ENCODE measurements at regions not wholly inside any gene's neighbourhood (a gene's known extent, or its start where the extent isn't known, plus 50 kb on each side); places are given as distances from the start of the nearest gene placed in this dataset.

DNA sequence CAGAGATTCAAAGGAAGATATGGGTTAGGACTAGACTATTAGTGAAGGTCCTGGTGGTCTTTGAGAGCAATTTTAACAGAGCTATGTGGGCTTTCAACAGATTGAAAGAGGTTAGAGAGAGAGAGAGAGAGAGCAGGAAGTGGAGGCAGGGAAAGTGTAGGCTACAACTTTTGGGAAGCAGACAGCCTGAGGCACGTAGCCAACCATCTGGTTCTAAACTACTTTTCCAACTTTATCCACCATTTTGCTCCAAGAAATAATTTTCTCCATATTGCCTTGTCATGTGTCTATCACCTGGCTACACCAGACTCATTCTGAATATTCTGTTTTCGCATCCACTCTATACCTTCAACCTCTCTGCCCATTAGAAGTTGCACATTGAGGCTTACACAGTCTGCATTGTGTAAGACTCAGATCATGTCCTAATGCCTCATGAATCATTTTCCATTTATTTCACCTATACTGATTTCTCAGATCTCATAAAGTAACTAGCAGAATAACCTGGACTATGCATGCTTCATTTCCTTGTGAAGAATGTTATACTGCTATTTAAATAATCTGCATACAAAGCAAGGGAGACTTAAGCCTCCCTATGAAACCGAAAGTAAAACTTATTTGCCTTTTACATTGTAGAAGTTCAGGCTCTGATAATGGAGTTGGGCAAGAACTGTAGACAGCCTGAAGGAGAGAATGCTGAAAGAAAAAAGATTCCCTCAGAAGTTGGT is 235.6 kb downstream of the ELAVL2 start:
- DNase-seq (ENCODE audit: low read depth) = no peak

DNA sequence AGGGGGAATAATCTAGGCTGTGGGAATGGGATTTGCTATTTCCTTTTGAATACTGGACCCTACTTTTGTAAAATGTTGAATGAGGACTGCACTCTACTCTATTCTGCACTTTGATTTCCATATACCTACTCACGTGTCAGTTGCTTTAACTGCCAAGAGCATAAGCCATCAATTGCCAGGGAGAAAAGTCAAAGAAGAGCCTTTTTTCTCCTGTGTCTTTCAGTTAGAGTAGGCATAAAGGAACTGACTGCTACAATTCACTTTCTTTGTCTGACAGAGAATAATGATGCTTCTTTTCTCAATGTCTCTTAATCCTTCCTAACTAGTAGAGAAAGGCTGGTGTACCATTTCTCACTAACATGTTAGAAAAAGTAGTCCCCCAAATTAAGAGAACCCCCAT is 231.6 kb downstream of the ELAVL2 start:
- DNase-seq (ENCODE audit: low read depth) = no peak

- DNase-seq (ENCODE audit: low read depth) = no peak
Measured at GRCh38 chr9:23596913-23597634, 229.0 kb downstream of the ELAVL2 start.

DNA sequence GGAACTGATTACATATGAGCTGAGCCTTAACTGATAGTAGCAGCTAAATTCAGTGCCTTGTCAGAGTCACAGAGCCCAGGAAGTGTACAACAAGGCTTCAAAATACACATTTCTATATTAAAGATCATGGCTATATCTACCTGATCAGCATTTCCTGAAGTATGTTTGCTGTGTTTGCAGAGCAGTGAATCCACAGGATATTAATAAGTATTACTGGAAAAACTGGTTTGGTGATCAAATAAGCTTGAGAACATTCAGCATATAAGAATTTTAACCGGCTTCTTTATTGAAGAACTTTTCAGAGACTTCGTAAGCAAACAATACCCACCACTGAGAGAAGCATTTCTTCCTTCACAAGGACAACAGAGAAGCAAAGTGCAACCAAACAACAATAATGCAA is 227.0 kb downstream of the ELAVL2 start:
- DNase-seq (ENCODE audit: low read depth) = no peak

- DNase-seq (ENCODE audit: low read depth) = no peak
Measured at GRCh38 chr9:23603311-23603710, 222.7 kb downstream of the ELAVL2 start.

- no peak for DNase-seq (ENCODE audit: low read depth)
Measured at GRCh38 chr9:23606107-23606506, 219.9 kb downstream of the ELAVL2 start.

DNA sequence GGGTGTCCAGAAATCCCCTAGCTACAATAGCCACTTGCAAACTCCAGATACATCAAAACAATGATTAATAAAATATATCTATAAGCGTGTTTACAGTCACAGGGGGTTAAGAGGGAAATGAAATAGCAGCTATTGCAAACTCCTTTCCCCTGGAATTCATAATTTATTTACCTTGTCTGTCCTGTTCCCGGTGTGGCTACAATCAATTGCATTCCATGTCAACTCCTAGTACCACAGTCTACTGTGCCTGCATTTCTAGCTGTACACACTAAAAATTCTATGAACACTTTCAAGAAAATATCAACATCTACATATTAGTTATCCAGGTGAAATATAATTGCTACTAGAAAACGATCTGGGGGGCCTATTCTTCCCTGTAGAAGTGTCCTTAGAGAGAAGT is 217.6 kb downstream of the ELAVL2 start:
- no peak for DNase-seq (ENCODE audit: low read depth)

GRCh38 chr9:23611869-23612268 is 214.2 kb downstream of the ELAVL2 start:
- no peak for DNase-seq (ENCODE audit: low read depth)

DNA sequence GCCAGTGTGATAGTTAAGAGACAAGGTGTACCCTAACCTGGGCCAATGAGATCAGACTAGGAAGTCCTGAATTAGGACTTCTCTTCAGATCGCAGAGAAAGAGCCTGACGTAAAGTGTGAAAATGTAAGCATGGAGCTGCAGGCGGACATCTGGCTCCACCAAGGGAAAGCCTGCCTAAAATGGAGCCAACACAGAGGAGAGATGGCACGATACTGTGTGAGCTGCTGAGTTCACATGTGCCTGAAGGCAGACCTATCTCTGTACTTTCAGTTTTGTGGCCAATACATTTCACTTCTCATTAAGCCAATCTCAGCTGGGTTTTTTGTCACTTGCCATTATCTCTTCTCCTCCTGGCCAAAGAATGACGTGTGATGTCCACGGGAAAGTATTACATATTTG is 210.5 kb downstream of the ELAVL2 start:
- DNase-seq (ENCODE audit: low read depth) = no peak

GRCh38 chr9:23621188-23621587 is 204.9 kb downstream of the ELAVL2 start:
- no peak for DNase-seq (ENCODE audit: low read depth)

DNA sequence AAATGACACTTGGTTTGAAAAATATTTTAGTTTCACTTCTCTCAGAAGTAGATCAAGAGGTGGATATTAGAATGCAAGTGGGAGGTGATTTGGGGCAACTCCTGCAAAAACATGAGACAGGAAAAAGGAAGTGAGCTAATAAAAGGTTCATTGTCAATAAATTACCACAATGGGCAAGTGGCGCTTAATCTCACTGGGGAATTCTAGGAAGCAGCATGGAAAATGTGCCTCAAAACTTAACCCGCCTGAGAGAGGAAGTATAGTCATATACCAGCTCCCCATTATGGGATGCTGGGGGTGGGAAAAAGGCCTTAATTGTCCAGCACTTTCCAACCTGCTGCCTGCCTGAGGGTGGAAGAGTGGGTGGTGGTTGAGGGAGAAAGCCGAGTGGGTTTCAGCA is 204.1 kb downstream of the ELAVL2 start:
- no peak for DNase-seq (ENCODE audit: low read depth)

GRCh38 chr9:23622396-23622795 is 203.6 kb downstream of the ELAVL2 start:
- DNase-seq (ENCODE audit: low read depth) = no peak

DNA sequence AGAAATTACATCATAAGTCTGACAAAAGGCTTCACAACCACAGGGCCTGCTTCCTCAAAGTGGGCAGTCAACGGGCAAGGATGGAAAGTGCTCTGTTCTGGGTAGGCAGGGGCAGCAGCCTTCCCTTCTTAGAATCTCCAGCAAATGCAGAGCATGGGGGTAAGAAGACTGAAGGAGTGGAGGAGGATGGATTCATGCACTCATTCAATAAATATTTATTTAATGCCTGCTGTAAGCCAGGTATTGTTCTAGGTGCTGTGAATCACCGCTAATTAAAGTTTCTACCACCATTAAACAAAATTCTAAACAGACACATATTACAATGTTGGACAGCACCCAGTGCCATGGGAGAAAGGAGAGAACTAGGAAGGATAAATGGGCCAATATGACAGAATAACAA is 195.6 kb downstream of the ELAVL2 start:
- no peak for DNase-seq (ENCODE audit: low read depth)

GRCh38 chr9:23635276-23635675 is 190.8 kb downstream of the ELAVL2 start:
- DNase-seq (ENCODE audit: low read depth) = no peak

GRCh38 chr9:23636199-23636598 is 189.8 kb downstream of the ELAVL2 start:
- no peak for DNase-seq (ENCODE audit: low read depth)

DNA sequence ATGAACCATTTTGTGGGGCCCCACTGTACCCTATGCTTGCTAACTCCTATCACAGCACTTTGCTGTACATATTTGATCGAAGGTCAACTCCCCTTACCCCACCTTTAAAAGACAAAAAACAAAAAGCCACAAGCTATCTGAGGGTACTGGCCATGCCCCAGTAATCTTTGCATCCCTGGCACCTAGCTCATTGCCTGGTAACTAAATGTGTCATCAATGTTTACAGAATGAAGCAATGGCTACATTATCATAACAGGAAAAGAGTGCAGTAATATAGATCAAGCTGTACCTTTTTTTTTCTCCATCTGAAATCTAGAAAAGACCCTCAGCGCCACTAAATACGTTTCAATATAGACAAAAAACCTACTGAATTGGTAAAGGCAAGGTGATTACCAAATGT is 188.0 kb downstream of the ELAVL2 start:
- DNase-seq (ENCODE audit: low read depth) = no peak

DNA sequence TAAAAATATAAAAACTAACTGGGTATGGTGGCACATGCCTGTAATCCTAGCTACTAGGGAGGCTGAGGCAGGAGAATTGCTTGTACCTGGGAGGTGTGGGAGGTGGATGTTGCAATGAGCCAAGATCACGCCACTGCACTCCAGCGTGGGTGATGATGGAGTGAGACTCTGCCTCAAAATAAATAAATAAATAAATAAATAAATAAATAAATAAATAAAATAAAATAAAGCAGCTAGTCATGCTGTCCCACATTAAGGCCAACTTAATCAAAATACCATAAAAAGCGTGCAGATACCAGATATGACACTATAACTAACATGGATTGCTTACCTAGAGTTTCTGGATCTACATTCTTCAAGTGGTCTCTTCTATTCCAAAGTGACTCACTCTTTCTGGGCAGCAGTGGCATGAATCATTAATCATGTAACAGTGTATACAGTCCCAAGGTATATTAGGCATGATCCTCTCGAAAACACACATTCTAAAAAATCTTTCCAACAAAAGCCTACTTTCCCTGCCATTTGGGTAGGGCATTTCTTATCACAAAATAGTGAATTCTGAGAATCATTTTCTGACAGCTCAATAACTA is 187.1 kb downstream of the ELAVL2 start:
- DNase-seq (ENCODE audit: low read depth) = no peak

All from fibroblast of gingiva (primary cell).